HG03175 (cell line): ENCODE measurements at regions not wholly inside any gene's neighbourhood (a gene's known extent, or its start where the extent isn't known, plus 50 kb on each side); places are given as distances from the start of the nearest gene placed in this dataset.

Source experiments
- ATAC-seq: cut with Tn5 transposase; IDR thresholded peaks from one replicate; pipeline ENCODE4 v1.9.1; 2021; ENCODE audit warnings: mild to moderate bottlenecking, moderate library complexity; ENCODE audit not compliant: unreplicated experiment

DNA sequence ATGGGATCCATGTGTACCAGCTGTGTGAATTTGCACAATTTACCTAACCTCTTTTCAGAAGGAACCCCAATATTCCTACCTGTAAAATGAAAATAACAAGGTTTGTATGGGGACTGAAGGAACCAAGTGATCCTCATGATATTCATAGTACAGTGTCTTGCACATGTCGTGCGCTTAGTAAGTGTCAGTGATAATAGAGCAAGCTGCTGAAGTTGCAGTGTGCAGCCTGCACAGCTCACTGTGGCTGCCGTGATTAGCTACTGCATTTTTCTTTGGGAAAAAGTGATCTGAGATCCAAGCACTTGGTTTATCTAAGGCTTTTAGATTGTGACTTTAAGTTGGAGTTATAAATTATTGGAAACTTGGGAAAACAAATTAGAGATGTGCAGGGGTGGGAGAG lies 135.9 kb upstream of the FRY start:
- ATAC-seq, result no peak

DNA sequence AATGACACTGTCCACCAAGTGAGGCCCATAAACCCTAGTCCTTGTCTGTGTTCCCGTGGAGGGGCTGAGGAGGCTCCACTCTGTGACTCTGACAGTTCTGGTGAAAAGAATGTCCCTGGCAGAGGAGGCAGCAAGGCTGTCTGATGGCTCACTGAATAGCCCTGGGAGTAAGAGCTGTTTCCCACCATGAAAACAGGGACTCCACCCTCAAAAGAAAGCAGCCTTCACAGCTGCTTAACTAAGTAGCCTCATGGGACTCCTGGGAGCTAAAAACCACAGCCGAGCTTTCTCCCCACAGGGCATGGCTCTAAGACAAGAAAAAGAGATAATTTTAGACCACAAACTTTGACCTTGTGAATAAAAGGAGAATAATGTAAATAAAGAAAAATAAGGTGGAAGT lies 135.1 kb upstream of the FRY start:
- peak; percentile 34 for ATAC-seq

DNA sequence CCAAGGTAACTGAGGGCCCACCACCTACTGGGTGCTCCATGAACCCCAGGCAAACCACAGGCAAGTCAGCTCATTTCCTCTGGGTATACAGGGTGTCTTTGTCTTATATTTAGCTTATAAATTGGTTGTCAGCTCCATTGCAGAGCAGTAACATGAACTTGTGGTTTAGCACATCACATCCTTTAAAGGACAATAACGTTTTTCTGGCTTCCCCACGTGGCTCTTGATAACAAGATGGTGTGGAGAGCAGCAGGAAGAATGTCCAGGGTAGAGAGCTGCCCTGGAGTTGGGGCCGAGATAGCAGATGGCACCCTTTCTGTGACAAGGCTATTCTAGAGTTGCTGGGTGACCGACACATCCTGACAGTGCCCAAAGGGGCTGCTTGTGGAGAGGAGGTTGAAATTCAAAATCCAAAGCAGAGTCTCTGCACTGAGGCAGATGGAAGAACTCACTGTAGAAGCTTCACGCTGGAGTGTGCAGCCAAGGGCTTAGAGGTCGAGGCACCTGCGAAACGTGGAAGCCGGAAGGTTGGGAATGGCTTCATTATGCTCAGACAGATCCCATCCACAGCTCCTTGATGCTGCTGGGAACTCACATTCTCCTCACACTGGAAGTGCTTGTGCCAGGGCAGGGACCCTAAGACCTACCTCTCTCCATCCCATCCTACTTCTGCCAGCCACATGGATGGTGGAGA lies 133.0 kb upstream of the FRY start:
- no peak for ATAC-seq

DNA sequence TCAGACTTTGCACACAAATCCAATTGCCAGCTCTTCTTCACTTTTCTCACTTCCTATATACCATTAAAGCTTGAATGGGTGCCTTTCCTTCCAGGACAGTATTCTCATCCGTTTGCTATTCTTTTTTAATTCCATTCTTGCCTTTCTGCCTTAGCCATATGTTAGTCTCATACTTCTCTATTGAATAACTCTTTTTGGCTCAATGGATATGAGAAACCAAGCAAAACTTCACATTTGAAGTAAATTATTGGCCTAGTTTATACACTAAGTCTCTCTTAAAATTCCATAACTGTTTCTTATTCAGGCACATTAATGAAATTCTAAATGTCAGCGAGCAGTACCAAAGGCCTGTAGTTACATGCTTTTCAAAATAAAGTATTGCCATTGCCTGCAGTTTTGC lies 129.6 kb upstream of the FRY start:
- no peak for ATAC-seq

DNA sequence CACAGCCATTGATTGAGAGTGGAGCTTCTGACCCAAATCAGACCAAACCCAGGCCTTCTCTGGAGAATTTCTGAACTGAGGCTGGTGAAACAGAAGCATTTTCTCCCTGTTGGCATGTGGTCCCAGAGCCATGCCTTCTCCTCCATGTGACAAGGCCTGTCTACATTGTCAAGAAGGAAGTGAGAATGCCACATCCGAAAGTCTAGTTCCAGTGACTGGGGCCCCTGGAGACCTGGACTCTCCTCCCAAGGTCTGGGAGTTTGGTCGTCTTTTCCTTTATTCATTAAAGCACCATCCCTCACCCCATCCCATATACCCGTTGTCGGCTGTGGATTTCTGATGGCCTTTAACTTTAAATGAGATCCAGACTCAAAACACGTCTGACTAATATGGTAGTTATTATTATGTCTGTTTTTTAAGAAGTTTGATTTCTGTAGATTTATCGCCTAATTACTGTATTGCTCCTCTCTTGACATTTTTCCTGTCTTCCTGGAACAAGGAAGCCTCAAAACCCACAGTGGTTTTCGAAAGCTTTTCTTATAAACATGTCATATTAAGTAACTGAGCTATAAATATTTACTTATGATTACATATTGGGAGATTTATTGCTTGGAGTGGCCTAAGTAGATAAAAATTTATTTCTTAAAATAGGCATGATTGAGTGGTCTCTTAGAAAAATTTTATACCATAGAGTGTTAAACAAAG lies 128.3 kb upstream of the FRY start:
- no peak for ATAC-seq

DNA sequence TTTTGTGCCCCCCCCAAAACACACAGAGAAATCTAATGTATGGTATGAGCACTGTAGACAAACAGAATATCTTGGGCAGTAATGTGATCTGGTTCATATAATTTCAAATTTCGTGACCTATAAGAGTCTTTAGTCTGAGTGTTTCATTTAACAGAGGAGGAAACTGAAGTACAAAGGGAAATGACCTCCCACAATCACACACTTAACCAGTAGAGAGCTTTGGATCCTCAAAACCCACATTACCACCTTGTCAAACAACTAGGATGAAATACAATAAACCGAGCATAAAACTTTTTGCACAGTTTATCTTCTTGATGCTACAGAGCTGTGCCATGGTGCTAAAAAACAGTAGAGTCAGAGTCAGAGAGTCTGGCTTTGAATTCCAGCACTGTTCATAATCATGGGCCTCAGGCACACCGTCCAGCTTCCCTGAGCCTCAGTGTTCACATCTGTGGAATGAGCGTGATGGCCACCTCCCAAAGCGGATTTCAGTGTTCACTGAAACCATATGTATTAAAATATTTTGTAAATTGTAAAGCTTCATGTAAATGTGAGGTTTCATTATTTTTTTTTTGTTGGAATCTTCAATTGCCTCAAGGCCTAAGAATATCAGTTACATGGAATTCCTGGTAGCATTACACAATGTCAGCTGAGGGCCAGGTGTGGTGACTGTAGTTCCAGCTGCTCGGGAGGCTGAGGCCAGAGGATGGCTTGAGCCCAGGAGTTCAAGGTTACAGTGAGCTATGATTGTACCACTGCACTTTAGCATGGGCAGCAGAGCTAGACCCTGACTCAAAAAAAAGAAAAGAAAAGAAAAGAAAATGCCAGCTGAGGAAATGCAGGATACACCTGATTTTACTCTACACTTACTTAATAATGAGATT lies 126.4 kb upstream of the FRY start:
- ATAC-seq, result no peak

DNA sequence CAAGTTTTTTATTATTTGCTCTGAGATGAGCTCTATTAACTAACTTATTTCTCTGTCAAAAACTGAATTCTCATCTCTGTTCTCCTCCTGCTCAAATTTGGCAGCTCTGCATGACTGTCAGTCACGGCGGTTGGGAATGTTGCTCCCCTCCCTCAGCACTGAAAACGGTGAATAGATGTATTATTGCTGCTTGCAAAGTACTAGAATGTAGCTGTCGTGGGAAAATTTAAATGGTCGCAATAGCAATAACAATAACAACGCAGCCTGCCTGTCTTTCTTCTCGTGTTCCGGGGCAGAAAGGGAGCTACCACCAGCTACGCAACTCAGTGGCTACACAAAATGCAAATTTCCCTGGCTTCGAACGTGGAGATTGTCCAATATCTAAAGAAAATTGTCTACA lies 125.6 kb upstream of the FRY start:
- ATAC-seq, result no peak

DNA sequence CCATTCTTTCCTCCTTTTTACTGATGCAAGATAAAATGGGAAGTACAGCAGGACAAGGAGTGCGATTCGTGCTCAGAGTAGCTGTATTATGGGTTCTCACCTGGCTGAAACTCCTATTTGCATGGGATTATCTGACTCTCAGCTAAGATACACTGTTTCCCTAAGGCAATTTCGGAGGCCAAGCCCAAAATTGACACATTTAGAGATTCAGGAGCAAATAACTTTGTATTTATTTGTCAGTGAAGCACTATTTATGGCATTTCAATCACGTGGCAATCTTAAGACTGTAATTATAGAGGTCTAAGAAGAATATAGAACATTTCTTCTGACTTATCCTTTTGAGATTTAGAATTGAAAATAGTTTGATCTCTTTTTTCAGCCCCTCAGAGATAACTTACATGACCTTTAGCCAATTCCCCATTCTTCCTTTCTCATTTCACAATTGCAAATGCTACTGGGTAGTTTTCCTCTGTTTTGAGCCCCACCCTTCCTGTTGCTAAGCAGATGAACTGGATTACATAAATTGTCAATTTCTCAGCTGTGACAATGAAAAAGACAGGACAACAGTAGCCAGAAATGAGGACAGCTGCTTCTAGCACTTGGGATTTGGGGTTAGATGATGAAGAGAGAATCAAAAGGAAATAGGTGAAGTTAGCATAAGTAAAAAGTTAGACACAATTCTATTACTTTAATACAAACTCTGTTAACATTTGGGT lies 122.7 kb upstream of the FRY start:
- ATAC-seq, result no peak

DNA sequence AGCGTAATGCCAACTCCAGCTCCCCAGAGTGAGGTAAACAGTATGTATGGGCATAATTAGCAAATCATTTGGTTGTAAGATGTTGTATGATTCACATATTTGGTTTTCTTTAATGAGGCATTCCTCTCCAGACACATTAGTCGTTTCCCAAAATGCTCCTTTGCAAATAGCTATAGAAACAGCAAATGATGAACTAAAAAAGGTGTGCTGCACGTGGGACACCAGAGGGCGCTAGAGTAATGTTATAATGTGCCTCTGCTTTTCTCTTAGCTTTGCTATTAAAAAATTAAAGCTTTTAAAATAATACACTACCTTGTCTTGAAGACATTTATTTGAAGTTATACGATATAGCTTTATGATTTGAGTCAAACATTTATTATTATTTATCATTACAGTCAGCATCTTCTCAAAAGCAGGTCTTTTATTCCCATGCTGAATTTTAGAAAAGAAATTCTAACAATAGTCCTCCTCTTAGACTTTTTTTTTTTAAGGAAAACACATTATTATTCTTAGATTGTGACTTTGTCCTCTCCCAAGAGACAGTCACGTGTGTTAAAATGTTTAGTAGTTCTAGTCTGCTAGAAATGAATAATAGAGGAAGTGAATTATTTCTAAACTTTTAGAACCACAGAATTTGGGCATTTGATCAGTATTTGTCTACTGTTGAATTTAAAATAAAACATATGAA lies 121.6 kb upstream of the FRY start:
- ATAC-seq, result peak; percentile 63

DNA sequence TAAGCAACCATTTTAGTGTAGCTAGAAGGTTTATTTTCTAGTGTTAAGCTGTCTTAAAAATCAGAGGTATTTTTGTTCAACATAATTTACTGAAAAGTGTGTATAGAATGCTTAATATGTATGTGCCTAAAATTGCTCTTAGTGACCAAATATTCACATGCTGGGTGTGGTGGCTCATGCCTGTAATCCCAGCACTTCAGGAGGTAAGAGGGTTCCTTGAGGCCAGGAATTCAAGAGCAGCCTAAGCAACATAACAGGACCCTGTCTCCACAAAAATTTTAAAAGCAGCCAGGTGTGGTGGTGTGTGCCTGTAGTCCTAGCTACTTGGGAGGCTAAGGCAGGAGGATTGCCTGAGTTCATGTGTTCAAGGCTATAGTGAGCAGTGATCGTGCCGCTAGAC lies 120.9 kb upstream of the FRY start:
- ATAC-seq, result no peak

DNA sequence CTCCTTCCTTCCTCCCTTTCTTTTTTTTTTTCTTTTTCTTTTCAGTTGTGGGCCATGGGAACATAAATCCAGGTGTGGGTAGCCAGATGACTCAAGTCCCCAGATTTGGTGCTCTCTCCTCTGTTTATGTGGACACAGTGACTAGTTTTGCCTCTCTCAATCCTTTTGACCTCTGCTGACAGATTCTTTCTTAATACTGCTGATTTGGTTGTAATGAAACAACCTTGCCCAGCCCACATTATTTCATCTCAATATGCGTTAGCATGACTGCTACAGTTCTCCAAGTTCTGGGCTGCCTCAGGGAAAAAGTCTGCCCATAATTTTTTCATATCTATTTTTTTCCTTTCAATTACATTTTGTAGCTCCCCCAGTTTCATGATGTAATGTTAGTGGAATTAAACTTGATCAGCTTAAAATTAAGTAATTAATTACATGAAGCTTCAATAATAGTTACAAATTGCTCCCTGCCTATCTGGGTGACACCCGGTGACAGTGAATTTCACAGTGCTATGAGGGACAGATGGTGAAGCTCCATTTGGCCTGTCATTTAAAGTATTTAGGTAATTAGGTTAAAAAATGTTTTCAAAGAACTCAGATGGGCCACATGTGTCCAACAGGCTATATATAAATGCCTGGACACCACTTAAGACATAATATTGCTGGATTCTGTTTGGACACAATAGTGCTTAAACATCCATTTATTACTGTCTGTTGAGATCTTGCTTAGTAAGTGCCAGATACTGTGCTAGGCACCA lies 118.8 kb upstream of the FRY start:
- ATAC-seq, result no peak

DNA sequence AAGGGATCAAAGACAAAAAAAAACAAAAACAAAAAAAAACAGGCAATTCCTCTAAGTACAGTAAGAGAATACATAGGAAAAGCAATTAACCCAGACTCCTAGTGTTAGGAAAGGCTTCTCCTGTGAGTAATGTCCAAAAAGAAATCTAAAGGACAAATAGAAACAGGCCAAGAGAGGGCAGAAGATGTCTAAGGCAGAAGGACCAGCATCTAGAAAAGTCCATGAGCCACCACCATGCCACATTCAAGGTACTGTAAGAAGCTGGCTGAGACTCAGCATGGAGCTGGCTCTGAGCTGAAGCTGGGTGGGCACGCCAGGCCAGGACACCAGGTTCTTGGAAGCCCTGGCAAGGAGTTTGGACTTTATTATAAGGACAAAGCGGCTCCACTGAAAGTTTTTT lies 118.1 kb upstream of the FRY start:
- no peak for ATAC-seq

DNA sequence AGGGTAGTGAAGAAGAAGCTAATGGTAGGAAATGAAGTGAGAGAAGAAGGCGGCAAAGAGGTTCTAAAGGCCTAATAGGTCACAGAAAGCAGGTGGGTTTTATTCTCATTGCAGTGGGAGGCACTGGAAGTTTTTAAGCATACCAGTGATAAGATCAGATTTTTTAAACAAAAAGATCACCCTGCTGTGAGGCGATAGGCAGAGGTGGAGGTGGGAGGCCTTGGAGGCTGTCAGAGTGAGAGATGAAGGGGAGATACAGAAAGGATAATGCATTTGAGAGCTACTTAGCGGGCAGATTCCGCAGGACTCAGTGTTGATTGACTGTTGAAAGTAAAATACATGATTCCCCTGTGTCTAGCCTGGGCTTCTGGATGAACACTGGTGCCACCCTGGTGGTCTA lies 116.7 kb upstream of the FRY start:
- no peak for ATAC-seq

DNA sequence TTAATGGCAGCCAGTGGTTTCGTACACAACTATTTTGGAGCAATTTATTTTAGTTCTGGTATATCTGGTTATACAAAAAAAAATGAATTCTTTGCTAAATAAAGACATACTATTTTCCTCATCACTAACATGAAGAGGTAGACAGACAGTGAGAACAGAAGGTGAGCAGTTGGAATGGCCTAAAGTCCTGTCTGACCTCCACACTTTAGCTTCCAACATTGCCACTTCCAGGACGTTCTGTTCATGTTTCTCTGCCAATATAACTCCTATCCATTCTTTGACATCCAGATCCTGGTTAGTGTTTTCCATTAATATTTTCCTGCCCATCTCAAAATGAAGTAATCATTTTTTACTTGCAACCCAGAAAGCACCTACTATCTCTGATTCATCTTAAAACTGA lies 112.9 kb upstream of the FRY start:
- ATAC-seq, result no peak

DNA sequence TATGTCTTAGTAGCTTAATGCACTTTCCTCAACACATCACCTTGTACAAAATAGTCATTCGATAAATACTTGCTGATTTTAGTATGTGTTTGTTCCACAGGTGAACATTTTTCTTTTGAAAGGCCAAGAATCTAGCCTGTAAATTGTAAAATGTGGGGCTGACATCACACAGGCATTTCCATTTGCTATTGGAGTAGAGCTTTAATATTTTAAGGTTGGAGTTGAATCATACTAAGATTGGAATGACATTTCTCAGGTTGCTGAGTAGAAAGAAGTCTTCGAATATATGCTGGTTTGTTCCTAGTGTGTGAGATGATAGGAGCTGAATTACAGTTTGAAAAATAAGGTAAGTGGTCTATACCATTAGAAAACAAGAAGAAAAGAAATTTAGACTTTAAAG lies 112.3 kb upstream of the FRY start:
- no peak for ATAC-seq

DNA sequence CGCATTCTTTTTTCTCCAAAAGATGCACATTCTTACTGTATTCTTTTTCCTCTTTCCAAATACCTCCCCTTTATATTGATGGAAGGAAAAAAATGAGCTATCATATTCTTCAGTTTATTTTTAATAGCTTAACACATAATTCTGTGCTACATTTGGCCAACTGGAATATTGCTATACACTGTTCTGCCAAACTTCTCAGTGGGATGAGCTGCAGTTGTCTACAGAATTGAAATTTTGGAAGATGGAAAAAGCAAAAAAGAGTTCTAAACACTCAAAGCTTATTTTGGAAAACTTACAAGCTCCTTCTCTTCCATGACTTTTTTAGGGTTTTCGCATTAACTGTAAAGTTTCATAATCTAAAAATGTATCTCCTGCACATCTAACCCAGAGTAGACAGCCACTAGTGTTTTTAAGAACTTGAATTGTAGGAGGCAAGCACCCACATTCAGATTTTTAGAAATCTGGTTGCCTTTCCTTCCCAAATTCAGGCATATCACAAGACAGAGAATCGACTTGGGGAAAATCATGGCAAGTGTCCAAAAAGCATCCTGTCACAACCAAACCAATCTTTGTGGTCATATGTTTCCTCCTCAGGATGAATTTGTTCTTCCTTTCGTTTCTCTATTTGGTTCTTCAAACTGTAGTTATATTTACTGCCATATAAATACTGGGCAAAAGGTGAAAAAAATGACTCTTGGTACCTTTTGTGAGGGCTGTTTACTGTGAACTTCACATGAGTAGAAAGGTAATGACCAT lies 111.4 kb upstream of the FRY start:
- no peak for ATAC-seq

DNA sequence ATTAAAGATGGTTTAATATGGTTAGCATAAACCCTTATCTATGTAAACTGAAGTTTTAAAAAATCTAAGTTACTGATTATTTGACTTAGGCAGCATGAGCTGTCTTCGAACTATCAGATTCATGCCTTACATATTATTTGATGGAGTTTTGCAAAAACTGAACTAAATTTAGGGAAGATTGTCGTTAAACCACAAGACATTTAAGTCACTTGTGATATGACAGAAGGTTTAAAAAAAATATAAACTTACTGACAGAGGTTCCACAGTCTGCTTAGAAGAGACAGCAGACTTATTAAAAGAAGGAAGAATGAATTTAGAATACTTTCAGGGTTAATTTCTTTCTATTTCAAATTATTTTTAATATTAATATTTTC lies 110.9 kb upstream of the FRY start:
- no peak for ATAC-seq

DNA sequence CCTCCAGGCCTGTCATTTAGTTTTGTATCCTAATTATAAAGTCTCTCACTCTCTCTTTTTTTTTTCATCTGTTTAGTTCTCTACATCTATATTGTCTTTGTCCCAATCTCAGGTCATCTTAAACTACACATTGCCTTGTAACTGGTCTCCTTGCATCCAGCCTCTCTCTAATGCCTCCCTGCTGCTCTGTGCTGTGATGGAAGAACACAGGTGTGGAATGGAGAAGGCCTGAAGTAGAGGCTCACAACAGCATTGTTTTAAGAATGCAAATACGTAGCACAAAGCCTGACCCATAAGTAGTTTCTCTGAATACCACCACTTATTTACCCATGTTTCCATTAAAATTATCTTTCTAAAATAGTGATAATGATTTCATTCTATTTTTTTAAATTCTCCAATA lies 108.8 kb upstream of the FRY start:
- no peak for ATAC-seq

DNA sequence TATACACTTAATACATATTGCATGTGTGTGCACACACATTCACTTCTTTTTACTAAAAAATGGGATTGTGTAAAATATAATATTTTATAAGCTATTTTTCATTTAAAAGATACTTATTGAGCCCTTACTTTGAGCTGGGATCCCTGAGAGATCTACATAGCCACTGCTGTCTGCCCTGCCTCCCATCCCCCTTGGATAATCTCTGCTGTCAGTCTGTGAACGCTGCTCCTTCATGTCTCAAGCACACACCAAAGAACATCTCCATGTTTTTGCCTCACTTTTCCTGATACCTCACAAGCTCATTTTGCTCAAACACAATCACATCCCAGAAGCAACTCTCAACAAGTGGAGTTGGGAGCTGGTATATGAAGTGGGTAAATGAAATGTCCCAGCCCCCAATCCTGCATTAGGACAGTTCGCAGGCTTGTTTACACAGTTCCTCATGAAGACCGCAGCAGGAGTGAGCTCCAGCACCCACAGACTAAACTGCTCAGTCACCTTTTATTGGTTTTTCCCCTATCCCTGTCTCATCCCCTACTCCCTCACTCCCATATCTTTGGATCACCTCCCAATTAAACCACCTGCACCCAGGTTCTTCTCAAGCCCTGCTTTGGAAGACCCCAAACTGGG lies 108.3 kb upstream of the FRY start:
- no peak for ATAC-seq
